Endometrium (tissue), 2 donors: ENCODE measurements at regions not wholly inside any gene's neighbourhood (a gene's known extent, or its start where the extent isn't known, plus 50 kb on each side); places are given as distances from the start of the nearest gene placed in this dataset.
"Not testable (repeated sequence)": the region's sequence is repeated elsewhere in the genome, so short reads cannot be mapped to it uniquely, and the experiment has no call there.

Experiments
- FAIRE-seq: peaks from 2 replicates; lab custom pipeline; 2012; peaks lifted over from hg19 to GRCh38; lab: Jason Lieb, UNC
- donor health status: control.
- donor health status: control.

DNA sequence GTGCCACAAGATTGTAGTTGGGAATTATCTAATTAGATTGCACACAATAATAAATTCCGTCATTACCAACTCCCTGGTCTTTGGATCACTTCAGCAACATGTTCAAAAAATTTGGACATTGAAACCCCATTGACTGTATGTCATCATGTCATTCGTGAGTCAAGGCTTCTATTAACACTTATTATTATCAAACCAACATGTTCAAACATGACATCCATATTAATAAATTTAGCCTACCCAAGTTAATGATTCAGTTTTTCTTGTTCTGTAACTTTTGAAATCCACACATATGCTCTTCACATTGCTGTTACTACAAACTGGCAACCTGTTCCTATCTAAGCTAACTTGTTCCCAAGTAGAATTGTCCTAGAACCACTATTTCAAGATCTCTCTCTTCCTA lies 1142.7 kb upstream of the SLC39A10 start:
- FAIRE-seq, result no peak

DNA sequence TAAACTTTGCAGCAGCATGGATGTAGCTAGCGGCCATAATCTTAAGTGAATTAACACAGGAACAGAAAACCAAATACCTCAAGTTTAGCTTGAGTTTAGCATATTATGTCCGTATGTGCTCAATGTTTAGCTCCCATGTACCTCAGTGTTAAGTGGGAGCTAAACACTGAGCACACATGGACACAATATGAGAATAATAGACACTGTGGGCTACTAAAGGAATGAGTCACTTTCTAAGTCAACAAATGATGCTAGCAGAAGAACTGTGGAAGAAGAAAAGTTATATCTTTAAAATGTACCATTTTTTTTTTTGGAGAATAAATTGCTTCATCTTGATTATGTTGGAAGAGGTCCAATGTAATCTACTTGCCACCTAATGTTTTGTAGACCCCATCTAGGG lies 1146.0 kb upstream of the SLC39A10 start:
- peak; percentile 75 for FAIRE-seq

- FAIRE-seq, result not testable (repeated sequence)
These were observed 1152.2 kb upstream of the SLC39A10 start for GRCh38 chr2:194504876-194505275.

DNA sequence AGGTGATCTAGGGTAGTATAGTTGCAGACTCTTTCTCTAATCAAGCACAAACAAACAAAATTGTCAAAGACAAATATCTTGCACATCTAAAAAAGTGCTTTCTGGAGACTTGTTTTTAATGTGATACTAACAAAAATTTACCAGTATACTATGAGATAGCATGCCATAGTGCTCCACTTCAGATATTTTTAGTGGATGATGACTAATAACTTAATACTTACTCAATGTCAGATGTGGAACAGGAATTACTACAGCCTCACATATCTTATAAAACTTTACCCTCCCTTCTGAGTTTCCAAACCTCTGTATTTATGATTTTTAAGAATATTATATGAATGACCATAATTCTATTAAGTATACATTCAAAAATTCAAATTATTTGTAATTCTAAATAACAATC lies 1162.0 kb upstream of the SLC39A10 start:
- FAIRE-seq, result no peak

- FAIRE-seq, result no peak
These were observed 1162.6 kb upstream of the SLC39A10 start for GRCh38 chr2:194494401-194494800.

DNA sequence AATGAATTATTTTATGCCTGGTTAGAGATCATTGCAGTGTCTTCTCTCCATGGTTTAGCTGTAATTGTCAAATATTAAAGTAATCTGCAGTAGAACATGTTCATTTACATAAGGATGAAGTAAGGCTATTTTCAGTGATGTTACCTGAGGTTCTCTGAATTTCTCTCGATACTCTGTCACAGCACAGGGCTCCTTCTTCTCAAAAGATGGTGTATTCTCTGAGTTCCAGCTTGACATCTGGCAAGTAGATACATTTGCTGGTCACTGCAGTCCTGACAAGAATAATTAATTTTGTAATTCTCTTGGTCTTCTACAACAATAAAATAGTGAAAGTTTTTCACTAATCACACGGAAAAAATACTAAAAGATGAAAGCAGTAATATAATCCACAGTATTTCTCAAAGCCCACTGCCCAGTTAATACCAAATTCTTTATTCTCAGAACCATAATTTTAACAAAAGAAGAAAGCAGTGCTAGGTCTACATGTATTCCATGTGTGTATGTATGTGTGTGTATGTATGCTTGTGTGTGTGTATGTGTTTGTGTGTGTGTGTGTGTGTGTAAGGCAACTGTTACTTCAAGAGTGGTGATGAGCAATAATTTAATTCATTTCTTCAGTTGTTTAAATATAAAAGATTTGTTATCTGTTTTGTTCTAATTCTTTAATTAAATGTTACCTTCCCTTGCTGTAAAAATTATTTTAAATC lies 1165.5 kb upstream of the SLC39A10 start:
- FAIRE-seq, result no peak

GRCh38 chr2:194486326-194486725 lies 1170.7 kb upstream of the SLC39A10 start:
- FAIRE-seq, result no peak

DNA sequence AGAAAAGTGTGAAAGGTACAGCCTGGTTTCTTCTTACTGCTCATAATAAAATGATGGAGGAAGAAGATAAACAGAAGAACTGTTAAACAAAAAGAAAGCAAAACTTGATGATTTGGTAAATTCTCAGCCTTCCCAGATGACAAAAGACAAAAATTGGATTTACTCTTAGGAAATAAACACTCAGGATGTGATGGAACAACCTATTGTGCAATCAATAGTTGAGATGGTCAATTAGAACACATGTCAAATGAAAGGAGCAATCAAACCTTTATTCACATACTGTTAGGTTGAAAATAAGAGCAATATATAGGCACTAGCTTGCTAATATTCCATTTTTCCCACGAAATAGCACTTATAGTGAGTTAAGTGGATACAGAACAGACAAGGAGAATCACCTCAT lies 1174.0 kb upstream of the SLC39A10 start:
- FAIRE-seq, result no peak

DNA sequence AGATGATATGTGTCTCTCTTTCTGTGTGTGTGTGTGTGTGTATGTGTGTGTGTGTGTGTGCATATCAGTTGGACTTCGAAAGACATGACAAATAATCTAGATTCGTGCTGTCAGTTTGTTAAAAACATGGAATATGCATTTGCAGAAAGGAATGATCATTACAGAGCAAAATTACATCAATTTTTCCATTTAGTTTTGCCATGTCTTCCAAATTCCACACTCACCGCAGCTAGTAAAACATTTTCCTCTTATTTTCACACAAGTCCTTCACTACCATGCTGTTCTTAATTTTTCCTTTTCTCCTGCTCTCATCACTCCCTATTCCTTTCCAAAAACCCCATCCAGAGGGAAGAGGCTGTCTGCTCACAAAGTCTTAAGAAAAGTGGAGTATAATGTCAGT lies 1191.4 kb upstream of the SLC39A10 start:
- FAIRE-seq, result no peak

DNA sequence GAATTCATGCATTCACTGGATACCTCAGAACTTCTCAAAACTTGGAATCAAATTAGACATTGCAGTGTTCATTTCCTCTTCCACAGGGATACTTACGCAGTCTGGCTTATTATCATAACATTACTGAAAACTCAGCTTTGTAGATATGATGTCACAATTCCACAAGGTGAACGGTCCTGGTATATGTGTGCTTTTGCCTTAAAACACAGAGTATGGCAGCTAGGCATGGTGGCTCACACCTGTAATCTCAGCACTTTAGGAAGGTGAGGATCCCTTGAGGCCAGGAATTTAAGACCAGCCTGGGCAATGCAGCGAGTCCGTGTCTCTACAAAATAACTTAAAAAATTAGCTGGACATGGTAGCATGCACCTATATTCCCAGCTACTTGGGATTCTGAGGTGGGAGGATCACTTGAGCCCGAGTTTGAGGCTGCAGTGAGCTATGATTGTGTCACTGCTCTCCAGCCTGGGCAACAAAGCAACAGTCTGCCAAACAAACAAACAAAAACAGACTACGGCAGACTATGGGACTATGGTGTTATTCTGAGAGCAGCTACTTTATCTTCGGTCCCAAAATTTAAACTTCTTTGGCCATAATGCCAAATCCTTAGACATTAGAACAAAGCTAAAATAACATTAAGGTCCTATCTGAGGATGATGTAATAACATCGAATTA lies 1191.9 kb upstream of the SLC39A10 start:
- FAIRE-seq, result no peak

- peak; percentile 96 for FAIRE-seq
These were observed 1194.1 kb upstream of the SLC39A10 start for GRCh38 chr2:194462883-194463282.

DNA sequence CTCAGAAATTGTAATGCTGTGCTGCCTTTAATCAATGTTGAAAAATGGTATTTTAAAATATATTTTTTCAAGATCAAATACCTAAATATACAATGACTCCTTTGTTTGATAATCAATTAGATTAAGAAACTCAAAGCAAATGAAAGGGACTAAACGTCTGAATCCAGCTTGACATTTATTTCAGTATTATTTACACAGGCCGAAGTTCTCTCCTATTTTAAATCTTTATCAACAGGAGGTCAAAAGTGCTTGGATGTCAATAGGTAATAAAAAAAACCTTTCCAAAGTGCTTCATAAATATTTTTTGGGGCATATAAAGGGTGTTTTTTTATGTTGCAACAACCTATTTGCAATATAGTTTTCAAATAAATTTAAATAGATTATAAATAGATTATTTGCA lies 1201.7 kb upstream of the SLC39A10 start:
- no peak for FAIRE-seq

GRCh38 chr2:194452504-194452903 lies 1204.5 kb upstream of the SLC39A10 start:
- no peak for FAIRE-seq

DNA sequence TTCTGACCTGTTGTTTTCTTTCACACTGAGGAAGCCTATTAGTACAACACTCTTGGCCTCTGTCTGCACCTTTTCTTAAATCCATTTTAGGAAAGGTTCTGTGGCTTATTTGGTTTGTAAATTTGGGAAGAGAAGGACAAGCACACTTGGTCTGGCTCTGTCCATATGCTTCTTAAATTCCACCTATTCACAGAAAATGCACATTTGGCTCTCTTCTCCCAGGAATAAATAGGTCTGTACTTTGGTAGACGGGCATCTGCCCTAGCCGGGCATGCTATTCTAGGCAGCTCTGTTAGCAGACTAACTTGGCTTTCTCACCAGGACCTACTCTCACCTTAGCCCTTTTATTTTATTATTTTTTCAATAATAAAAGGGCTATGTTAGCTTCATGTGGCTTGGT lies 1211.8 kb upstream of the SLC39A10 start:
- FAIRE-seq, result no peak

DNA sequence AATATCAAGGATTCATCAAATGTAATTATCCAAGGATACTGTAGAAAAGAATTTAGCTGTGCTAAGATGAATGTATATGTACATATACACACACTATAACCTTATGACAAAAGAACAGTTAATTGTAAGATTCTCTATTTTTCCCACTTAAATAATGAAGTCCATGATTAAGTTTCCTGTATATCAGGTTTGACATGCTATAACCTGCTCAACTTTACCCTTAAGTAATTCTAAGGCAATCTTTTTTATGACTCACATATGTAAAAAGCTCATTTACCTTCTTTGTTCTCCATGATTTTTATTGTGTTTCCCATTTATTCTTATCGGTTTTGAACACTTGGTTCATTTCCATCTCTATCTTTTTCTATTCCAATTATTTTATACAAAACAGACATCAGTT lies 1213.1 kb upstream of the SLC39A10 start:
- no peak for FAIRE-seq

DNA sequence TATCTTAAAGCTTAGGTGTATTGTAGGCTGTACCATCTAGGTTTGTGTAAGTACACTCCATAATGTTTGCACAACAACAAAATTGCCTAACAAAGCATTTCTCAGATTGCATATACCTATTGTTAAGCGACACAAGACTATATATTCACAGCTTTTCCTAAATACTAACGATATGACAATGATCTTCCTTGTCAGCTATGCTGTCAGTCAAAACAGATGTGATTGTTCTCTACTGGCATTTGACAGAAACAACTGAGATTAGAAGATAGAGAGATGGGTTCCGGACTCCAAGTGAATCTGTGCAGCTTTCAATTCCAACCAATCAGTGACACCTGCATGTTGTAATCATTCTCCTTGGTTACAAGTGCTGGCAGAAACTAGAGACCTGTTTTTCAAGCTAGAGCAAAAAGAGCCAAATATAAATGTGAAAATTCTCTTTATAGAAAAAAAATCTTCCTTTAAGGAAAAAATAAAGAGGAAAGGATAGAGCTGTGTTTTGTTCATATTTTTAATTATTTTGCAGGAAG lies 1232.3 kb upstream of the SLC39A10 start:
- FAIRE-seq, result no peak

DNA sequence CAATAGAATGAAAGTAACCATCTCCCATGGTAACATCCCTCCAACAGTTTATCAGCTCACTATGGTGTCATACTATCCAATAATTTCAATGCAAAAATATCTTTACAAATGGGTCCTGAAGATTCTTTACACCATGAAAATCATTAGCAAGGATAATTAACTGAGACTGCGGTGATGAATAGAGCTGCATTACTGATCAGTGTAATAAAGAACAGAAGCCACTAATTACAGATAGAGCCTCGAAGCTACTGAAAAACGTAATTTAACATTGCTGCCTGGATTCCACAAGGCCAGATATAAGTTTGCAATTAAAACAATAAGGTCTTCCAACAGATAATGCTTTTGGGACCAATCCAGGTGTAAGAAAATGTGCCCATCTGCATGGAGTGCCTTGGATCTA lies 1245.8 kb upstream of the SLC39A10 start:
- no peak for FAIRE-seq

- FAIRE-seq, result no peak
These were observed 1261.2 kb upstream of the SLC39A10 start for GRCh38 chr2:194395818-194396217.

DNA sequence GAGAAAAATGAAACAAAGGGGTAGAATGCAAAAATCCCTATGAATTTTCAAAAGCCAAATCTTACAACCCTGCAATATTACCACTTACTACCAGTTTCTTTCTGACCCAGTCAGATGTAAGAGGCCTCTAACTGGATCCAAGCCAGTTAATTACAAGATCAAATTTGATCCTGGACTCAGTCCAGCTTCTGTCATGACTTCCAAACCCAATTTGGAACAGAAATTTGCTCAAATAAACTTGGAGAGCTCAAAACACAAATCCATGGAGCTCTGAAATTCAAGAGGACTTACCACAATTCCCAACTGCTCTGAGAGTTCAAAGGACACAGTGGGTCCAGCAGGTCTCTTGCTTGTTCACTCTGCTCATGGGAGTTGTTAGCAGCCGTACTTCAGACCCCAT lies 1271.7 kb upstream of the SLC39A10 start:
- no peak for FAIRE-seq

DNA sequence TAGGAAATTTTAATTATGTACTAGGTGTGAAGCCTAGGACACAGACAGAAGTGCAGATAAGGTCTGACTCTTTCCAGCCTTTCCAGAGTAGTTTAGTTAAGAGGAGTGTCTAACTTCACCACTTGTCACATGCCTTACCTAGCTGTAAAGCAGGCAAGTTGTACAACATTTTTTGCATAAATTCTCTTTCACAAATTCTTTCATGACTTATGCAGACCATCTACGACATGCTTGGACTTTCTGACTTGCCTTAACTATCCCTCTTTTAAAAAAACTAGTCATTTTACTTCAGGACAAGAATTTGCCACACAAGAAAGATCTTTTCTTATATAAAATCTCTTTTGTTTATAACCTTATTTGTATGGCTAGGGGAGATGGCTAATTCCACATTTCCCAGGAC lies 1273.6 kb upstream of the SLC39A10 start:
- FAIRE-seq, result no peak

- FAIRE-seq, result no peak
These were observed 1274.8 kb upstream of the SLC39A10 start for GRCh38 chr2:194382221-194382620.

GRCh38 chr2:194380011-194380410 lies 1277.0 kb upstream of the SLC39A10 start:
- no peak for FAIRE-seq

DNA sequence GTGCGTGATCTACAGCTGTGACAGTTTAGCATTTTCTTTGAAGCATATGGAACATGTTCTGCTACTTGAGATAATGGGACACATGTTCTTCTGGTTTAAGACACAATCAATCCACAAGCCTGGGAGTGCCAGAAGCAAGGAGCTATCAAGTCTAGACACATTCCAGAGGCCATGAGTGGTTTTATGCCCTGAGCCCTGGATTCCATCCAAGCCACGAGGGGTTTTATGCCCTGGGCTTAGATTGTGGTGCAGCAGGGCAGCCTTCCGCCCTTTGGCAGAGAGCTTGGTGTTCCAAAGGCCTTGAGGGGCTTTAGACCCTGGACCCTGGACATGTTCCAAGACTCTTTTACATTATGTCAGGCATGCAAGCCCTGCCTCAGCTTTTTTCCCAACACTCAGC lies 1289.6 kb upstream of the SLC39A10 start:
- FAIRE-seq, result not testable (repeated sequence)

- no peak for FAIRE-seq
These were observed 1293.1 kb upstream of the SLC39A10 start for GRCh38 chr2:194363878-194364277.
